ENCODE measurements at regions not wholly inside any gene's neighbourhood (a gene's known extent, or its start where the extent isn't known, plus 50 kb on each side); places are given as distances from the start of the nearest gene placed in this dataset.

GRCh38 chr13:91134803-91135184 is 212.7 kb upstream of the MIR17HG start:
- CTCF ChIA-PET: interaction anchor here (0.7 to 2.1 kb wide), 7 partner anchors 8 to 138 kb away, joined by 3 to 13 read pairs (median 4); no protein-coding TSS in a partner anchor
- ATAC-seq: no peak
- no peaks in the 10 kb centered on the region for H3K4me1 ChIP-seq
- POLR2A ChIA-PET: no interaction called here
- 95% methylated on average over 2 of the region's 2 CpGs for WGBS (ENCODE audit: missing lambda C conversion rate)
- no peak for DNase-seq (ENCODE audit: low read depth in 1 of 2, low spot score in 1 of 2)
- TF ChIP-seq POLR2A (IDR thresholded peaks at IDR 0.05; ENCODE audit: low read length) (no peak), USF2 (IDR thresholded peaks at IDR 0.05) (no peak), EHMT2 (IDR thresholded peaks at IDR 0.05; ENCODE audit: low read depth) (no peak), FOXS1 (CRISPR knock-in tag; IDR thresholded peaks at IDR 0.05) (no peak), TFCP2L1 (CRISPR knock-in tag; IDR thresholded peaks at IDR 0.05) (no peak), BHLHE40 (IDR thresholded peaks at IDR 0.05; ENCODE audit: low read depth, low read length) (no peak), GATA3 (IDR thresholded peaks at IDR 0.05; ENCODE audit: borderline replicate concordance) (no peak), RARB (CRISPR knock-in tag; IDR thresholded peaks at IDR 0.05) (no peak), TP53 (CRISPR knock-in tag; IDR thresholded peaks at IDR 0.05) (no peak), FOSL2 (IDR thresholded peaks at IDR 0.05) (no peak), FOSL2 (CRISPR knock-in tag; IDR thresholded peaks at IDR 0.05) (no peak), E2F6 (IDR thresholded peaks at IDR 0.05; ENCODE audit: borderline replicate concordance, low read depth) (no peak), CHD4 (IDR thresholded peaks at IDR 0.05; ENCODE audit: borderline replicate concordance) (no peak), ZNF302 (CRISPR knock-in tag; IDR thresholded peaks at IDR 0.05) (no peak), RFX5 (IDR thresholded peaks at IDR 0.05) (no peak), SMC3 (IDR thresholded peaks at IDR 0.05) (no peak), REST (IDR thresholded peaks at IDR 0.05) (no peak), CTCF (IDR thresholded peaks at IDR 0.05) (no peak), CHD2 (IDR thresholded peaks at IDR 0.05; ENCODE audit: low read length, partially characterized antibody) (no peak), ZFP36 (IDR thresholded peaks at IDR 0.05; ENCODE audit: borderline replicate concordance, partially characterized antibody) (no peak)
- no peak overlapping the region for H3K4me3 ChIP-seq
- no peak for FAIRE-seq
- H3K9me3 ChIP-seq: no peaks in the 10 kb centered on the region
- no peak overlapping the region for H3K27ac ChIP-seq
- no peak overlapping the region for H3K4me2 ChIP-seq

GRCh38 chr13:91135376-91135775 is 212.1 kb upstream of the MIR17HG start:
- Histone ChIP-seq H3K27ac (no peak overlapping the region), H3K9me3 (no peaks in the 10 kb centered on the region), H3K4me2 (no peak overlapping the region), H3K4me1 (no peaks in the 10 kb centered on the region), H3K4me3 (no peak overlapping the region)
- DNase-seq (ENCODE audit: low read depth in 1 of 2, low spot score in 1 of 2): no peak
- no peak for FAIRE-seq
- ATAC-seq: no peak
- ChIA-PET CTCF (interaction anchor here (0.7 to 1.3 kb wide), 2 partner anchors 51 to 113 kb away, joined by 3 read pairs; no protein-coding TSS in a partner anchor), POLR2A (no interaction called here)
- TF ChIP-seq HOXB13 (CRISPR knock-in tag; IDR thresholded peaks at IDR 0.05; ENCODE audit: low read depth): no peak
- no peak for TF ChIP-seq TFCP2L1 (CRISPR knock-in tag; IDR thresholded peaks at IDR 0.05)
- TF ChIP-seq NPAS2 (CRISPR knock-in tag; IDR thresholded peaks at IDR 0.05; ENCODE audit: borderline replicate concordance): no peak
- no peak for TF ChIP-seq RAD21 (conservative IDR thresholded peaks at IDR 0.05 in 1 of 2, IDR thresholded peaks at IDR 0.05 in 1 of 2)
- no peak for TF ChIP-seq HES2 (IDR thresholded peaks at IDR 0.05)
- no peak for TF ChIP-seq ELK1 (IDR thresholded peaks at IDR 0.05; ENCODE audit: low read depth, low read length)
- no peak for TF ChIP-seq E2F6 (IDR thresholded peaks at IDR 0.05; ENCODE audit: borderline replicate concordance, low read depth)
- TF ChIP-seq KDM5A (IDR thresholded peaks at IDR 0.05): no peak
- no peak for TF ChIP-seq SREBF2 (IDR thresholded peaks at IDR 0.05)
- TF ChIP-seq KDM1A (IDR thresholded peaks at IDR 0.05; ENCODE audit: low read depth): no peak
- TF ChIP-seq EP300 (IDR thresholded peaks at IDR 0.05): no peak
- no peak for TF ChIP-seq EHF (CRISPR knock-in tag; IDR thresholded peaks at IDR 0.05)
- TF ChIP-seq USF2 (IDR thresholded peaks at IDR 0.05): no peak
- no peak for TF ChIP-seq EHMT2 (IDR thresholded peaks at IDR 0.05; ENCODE audit: low read depth)
